HG02884 (cell line): ENCODE measurements at regions not wholly inside any gene's neighbourhood (a gene's known extent, or its start where the extent isn't known, plus 50 kb on each side); places are given as distances from the start of the nearest gene placed in this dataset.
"Not testable (repeated sequence)": the region's sequence is repeated elsewhere in the genome, so short reads cannot be mapped to it uniquely, and the experiment has no call there.

Experiments used
- ATAC-seq: cut with Tn5 transposase; IDR thresholded peaks from one replicate; pipeline ENCODE4 v1.9.1; 2021; ENCODE audit warnings: mild to moderate bottlenecking, moderate library complexity; ENCODE audit not compliant: unreplicated experiment

DNA sequence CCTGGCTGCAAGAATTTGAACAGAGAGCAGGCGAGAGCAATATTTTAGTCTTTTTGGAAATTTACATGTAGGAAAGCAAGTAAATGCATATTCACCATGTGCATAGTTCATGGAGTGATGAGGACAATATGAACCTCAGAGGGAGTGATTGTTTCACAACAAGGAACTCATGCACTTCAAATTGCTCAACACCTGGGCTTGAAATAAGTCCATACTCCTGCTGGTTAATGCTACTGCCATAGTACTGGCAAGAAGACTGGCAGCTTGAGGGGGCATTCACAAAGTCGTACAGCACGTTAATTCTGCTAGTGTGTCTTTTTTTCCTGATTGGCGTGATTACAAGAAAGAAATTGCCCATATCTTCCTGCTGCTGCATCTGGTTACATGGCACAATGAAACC is 267.6 kb downstream of the PCDH17 start:
- no peak for ATAC-seq

DNA sequence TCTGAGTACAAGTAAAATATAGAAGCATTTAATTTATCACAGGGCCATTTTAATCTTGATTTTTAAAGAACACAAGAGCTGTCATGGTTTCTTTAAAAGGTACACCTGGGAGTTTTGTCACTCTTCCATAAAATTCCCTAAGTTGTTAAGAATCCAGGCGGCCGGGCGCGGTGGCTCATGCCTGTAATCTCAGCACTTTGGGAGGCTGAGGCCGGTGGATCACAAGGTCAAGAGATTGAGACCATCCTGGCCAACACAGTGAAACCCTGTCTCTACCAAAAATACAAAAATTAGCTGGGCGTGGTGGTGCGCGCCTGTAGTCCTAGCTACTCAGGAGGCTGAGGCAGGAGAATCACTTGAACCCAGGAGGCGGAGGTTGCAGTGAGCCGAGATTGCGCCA is 278.3 kb downstream of the PCDH17 start:
- ATAC-seq = not testable (repeated sequence)

DNA sequence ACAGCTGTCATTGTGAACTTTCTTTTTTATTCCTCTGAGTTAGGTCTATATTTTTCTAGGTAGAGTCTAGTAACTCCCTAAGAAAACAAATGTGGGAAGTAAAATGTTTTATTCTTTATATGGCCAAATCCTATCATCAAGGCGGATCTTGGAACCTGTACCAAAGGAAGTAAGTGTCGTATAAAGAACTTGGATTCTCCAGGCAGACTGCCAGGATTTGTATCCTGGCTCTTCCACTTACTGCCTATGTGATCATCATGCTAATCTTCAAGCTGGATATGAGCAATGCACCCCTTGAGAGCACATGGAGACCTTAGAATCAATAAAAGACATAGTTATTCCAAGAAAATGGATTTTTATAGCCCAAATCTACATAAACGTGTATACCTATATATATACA is 286.5 kb downstream of the PCDH17 start:
- ATAC-seq = no peak

DNA sequence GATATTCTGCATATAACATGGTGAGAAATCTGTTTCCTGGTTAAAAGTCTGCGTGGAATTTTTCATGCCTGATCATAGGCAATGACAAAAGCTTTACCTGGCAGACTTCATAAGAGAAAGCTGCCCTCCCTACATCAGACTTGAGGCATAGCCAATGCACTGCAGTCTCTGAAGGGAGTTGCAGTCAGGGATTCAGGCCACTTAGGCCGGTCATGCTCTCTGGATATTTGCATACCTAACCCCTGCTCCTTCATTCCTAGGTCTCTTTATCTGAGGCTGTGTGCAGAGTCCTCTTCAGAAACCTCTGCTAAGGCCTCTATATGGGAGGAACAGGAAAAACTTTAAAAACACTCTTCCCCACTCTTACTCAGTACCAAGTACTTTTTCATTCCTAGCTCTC is 287.4 kb downstream of the PCDH17 start:
- ATAC-seq = no peak

DNA sequence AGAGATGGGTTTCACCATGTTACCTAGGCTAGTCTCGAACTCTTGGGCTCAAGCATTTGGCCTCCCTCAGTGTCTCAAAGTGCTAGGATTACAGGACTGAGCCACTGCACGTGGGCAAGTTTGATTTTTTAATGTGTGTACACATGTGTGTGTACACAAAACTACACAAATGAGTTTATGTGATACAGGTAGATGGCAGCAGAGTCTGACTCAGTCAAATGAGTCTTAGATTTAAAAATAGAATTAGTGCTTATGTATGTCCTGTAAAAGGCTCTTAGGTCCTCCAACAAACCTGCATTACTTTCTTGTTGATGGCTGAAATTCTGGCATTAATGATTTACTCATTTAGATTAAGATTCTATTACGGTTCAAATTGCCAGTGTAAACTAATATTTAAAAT is 293.7 kb downstream of the PCDH17 start:
- ATAC-seq = no peak

DNA sequence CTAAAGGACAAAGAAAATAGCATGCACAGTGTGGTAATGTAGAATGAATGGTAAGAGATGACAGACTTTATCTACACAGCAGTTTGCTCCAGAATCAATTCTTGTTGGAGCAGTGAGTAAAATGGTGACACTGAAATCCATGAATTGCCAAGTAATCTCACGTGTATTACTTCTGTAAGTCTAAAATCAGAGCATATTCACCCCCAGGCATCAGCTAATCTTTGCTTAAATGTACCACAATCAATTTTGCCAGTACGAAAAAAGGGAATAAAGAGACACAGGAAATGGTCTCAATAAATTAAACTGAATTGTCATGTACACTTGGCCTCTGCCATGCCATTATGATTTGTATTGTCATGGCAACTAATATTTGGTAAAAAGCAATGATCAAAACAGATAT is 294.2 kb downstream of the PCDH17 start:
- no peak for ATAC-seq

DNA sequence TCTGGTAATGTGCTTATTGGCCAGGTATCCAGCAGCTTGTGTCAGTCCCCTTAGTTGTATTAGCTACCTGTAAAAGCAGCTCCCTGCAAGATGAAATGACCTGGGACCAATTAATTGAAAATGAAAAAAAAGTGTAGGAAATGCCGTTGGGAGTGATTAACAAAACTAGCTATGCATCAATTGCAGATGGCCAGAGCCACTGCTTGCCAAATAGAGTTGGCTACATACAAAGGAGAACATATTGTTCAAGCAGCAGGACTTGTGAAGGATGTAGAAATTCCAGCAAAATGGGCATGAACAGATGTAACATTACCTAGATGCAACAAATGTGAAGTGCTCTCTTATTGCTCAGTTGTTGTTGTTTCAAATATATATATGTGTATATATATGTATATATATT is 300.5 kb downstream of the PCDH17 start:
- no peak for ATAC-seq

DNA sequence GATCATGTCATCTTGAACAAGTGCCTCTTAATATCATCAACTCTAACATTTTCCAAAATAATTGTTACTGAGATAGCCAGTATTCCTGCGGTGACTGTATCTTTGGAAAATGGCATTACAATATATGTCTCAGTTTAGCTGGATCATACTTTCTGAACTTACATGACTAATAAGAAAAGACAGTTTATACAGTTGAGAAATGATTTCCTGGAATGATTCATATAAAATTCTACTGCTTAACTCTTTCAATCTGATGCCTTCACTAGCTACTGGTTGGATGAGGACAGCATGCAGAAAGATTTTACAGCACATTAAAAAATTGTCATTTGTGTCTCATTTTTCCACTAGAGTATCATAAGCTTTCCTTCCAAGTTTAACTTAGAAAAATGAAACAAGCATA is 302.1 kb downstream of the PCDH17 start:
- no peak for ATAC-seq

DNA sequence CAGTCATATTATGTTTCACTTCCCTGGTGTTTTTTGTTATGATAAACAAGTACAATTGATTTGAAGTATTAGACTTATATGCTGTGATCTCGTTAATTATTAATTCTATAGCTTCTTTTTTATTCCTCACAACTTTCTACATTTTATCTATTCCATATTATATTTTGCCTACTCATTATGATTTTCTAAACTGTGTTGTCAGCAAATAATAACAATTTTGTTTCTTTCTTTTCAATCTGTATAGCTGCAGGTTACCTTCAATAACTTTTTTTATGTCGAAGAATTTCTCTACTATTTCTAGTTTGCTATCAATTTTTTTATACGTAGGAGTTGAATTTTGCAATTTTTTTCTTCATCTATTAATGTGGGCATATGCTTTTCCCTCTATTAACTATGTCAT is 304.4 kb downstream of the PCDH17 start:
- no peak for ATAC-seq

DNA sequence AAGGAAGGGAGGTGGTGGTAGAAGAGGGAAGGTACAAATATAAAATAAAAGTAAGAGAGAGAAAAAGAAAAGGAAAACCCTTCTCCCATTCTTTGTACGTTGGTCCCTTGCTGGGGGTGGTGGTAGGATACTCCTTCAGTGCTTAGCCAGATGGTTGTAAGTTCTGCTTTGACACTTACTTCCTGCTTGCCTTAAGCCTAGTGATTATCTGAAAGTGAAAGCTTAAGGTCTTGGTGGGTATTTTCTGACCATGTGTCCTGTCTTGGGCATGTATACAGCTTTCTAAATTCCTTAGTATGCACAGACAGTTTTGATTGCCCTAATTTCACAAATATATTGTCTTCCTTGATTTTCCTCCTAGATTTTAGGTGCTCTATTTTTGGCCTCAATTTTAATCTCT is 314.8 kb downstream of the PCDH17 start:
- ATAC-seq = peak; percentile 89

DNA sequence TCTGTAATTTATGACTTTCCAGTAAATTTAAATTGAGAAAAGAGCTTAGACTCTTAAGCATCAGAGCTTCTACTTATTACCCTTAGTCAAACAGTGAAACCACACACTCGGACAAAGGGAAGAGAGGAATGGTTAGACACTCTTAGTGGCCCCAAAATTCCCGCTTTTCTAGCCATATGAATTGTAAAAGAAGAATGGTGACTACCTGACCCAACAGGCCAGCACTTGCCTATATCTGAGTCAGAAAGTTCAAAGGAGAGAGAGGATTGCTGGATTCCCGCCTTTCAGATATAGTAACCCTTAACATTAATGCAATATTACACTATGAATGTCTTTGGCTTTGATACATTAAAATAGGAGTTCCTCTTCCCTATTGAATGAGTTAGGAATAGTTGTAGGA is 317.3 kb downstream of the PCDH17 start:
- ATAC-seq = no peak

DNA sequence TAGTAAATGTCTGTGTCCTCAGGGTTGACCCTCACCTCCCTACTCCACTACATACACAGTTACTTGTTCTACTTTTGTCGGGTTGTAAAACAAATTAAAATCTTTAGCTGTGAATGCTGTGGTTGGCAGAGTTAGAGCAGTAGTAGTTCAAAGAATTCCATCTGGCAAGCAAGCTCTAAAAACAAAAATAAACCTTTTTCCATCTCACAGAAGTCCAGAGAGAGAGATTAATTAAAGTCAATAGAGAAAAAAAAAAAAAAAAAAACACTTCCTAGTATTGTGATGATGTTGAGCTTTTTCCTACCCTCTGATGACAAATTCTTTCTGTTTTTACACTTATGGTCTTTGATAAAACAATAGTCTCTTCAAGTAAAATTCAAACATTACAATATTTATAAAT is 338.4 kb downstream of the PCDH17 start:
- ATAC-seq = no peak

DNA sequence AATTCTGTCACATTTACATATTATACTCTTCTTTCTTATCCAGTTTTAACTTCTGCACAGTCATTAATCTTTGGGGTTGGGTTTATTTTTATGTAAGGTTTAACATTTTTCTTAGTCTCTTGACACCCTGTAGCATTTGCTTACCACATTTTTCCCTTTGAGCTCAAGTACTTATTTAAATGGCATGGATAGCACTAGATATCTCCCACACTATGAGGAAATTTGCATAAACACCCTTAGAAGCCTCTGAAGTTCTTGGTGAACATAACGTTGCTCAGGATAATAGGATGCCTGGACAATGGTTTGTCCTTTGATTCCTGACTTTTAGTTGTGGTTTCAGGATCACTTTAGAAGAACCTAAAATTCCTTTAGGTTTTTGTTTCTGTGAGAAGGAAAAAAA is 338.9 kb downstream of the PCDH17 start:
- ATAC-seq = no peak

DNA sequence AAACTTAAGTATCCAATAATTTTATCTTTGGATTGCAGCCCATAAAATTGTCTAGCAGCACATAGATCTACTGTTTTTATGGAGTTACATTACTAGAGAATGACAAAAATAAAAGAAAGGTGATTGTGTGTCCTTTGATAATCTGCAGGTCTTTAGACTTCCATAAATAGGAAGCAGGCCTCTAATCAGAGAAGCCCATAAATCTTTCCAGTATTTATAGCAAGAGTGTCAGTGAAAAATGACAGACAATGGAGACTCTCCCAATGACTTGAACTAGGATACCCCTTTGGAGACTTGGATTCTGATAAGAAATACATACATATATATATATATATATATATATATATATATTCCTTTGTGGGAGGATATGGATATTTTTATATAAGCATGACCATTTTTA is 351.2 kb downstream of the PCDH17 start:
- ATAC-seq = no peak

DNA sequence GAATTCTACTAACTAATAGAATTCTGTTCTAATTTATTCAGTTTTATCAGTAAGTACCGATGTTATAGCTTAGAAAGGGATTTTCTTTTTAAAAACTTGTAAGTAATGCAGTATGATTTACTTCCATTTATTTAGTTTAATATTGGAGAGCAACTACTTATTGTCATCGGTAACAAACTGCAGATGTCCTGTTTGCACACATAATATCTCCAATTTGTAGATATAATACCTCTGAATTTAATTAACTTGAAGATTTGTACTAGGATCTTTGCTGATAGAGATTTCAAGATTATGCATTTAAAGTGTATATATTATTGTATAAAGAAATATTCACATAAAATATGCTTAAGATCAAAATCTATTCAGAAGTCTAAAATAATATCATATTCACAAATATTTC is 356.7 kb downstream of the PCDH17 start:
- no peak for ATAC-seq

DNA sequence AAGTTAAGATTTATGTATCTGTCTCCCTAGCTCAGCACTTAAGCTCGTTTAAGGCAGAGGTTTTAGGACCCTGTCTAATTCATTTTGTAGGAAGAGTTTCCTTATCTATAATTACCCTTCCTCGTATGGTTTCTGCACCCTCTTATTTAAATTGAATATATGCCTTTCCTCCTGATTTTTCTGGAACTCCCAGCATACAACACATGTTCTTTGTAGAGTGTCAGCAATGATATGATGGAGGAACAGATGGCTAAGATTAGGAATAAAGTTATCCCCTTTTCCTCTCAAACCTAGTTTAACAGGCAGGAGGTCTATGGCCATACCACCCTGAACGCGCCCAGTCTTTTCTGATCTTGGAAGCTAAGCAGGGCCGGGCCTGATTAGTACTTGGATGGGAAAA is 359.5 kb downstream of the PCDH17 start:
- ATAC-seq = no peak

DNA sequence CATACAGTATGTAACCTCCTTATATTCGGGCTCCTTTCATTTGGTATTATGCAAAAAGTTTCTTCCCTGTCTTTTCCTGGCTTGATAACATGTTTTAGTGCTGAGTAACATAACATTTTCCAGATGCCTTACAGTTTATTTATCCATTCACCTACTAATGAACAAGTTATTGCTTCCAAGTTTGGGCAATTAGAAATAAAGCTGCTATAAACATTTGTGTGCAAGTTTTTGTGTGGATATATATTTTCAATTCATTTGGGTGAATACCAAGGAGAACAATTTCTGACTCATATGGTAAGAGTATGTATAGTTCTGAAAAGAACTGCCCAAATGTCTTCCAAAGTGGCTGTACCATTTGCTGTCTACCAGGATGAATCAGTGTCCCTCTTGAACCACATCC is 360.9 kb downstream of the PCDH17 start:
- no peak for ATAC-seq

DNA sequence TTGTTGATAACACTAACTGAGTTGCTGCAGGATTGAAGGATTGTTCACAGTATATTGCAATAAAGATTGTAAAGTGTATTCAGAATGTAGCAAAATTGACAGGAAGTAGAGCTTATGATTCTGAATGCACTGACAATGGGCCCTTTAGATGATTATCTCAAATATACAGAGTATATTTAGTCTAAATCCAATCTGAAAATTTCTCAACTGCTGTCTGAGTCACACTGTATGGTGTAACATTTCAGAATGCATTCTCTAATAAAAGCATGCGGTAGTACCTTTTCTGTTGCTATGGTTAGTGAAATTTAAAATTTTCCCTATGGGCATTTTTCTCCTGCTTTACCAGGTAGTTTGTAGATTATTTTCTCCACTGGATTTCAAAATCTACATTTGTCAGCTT is 365.2 kb downstream of the PCDH17 start:
- ATAC-seq = no peak

DNA sequence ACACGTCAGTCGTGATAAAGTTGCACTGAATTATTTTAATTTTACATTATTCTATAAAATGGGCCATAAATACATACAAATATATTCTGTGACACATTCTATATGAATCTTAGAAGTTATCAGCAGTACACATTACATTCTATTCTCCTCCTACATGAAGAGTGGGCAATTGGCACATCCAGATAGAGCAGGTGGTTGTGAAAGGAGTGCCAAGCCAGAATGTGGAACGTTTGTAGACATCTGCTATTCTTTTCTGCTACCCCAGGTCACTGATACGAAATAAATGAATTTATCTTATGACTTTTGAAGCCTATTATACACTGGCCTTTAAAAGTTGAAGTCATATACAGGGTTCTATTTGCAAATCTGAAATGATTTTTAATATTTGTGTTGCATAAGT is 373.2 kb downstream of the PCDH17 start:
- ATAC-seq = no peak

DNA sequence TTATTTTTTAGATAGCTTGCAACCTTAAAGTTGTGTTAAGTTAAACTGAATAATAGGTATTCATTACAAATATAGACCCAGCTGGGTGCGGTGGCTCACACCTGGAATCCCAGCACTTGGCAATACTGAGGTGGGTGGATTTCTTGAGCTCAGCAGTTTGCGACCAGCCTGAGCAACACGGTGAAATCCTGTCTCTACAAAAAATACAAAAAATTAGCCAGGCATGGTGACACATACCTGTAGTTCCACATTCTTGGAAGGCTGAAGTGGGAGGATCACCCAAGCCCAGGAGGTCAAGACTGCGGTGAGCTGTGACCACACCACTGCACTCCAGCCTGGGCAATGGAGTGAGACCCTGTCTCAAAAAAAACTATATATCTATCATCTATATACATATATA is 386.5 kb downstream of the PCDH17 start:
- ATAC-seq = no peak

DNA sequence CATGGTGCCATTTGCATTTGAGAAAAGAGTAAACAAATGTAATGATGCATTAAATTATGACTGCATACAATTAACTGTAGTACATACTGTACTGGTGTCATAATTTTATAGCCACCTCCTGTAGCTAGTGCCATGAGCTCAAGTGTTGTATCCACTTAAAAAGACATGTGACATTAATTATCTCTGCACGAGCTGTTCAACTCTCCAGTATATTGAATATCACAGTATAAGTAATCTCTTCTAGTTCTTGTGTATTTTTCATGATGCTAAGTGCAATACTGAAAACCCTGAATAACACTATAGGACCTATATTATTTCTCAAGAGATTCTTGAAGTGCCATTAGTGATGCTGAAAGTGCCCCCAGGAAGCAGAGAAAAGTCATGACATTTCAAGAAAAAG is 387.3 kb downstream of the PCDH17 start:
- ATAC-seq = no peak

DNA sequence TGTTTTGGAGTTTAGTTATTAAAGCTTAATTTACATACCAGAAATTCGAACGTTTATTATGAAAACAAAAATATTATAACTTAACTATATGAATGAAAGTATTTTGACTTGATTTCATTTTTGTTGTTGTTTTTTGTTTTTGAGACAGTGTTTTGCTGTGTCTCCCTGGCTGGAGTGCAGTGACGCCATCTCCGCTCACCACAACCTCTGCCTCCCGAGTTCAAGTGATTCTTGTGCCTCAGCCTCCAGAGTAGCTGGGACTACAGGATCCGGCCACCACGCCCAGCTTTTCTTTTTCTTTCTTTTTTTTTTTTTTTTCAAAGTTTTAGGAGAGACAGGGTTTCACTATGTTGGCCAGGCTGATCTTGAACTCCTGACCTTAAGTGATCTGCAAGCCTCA is 392.6 kb downstream of the PCDH17 start:
- no peak for ATAC-seq

DNA sequence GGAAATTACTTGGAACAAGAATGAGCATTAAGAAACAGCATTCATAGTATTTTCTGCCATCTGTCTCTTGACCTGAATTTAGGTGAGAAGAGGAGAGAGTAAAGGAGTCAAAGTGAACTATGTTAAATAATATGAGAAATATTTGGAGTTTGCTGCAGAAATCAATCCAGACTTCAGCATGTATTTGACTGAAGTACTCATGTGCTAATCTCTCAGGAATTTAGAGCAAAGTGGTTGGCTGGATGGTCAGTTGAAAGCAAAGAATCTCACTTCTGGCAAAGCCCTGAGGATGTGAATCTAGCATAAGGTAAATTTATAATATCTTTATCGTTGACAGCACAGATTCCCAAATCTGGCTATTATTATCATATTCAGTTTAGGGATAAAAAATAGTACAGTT is 394.3 kb downstream of the PCDH17 start:
- no peak for ATAC-seq
